HuH-7 (cell line): ENCODE measurements at regions not wholly inside any gene's neighbourhood (a gene's known extent, or its start where the extent isn't known, plus 50 kb on each side); places are given as distances from the start of the nearest gene placed in this dataset.

ENCODE experiments used
- DNase-seq: peaks from one replicate; pipeline ENCODE4 v3.0.0; 2011; ENCODE audit warnings: low spot score

GRCh38 chr10:71069909-71070666 lies 142.3 kb upstream of the UNC5B start:
- no peak for DNase-seq

- DNase-seq = no peak
Measured at GRCh38 chr10:71070741-71071140, 141.6 kb upstream of the UNC5B start.

- no peak for DNase-seq
Measured at GRCh38 chr10:71072131-71072822, 140.1 kb upstream of the UNC5B start.

- no peak for DNase-seq
Measured at GRCh38 chr10:71072823-71073210, 139.6 kb upstream of the UNC5B start.

GRCh38 chr10:71073451-71074175 lies 138.8 kb upstream of the UNC5B start:
- no peak for DNase-seq

GRCh38 chr10:71074176-71074755 lies 138.1 kb upstream of the UNC5B start:
- no peak for DNase-seq

GRCh38 chr10:71075086-71075758 lies 137.1 kb upstream of the UNC5B start:
- DNase-seq = no peak

GRCh38 chr10:71075759-71076472 lies 136.5 kb upstream of the UNC5B start:
- no peak for DNase-seq

GRCh38 chr10:71076473-71077142 lies 135.8 kb upstream of the UNC5B start:
- no peak for DNase-seq

- DNase-seq = no peak
Measured at GRCh38 chr10:71077143-71077581, 135.2 kb upstream of the UNC5B start.

GRCh38 chr10:71077796-71078453 lies 134.4 kb upstream of the UNC5B start:
- no peak for DNase-seq

GRCh38 chr10:71078454-71079145 lies 133.8 kb upstream of the UNC5B start:
- no peak for DNase-seq

GRCh38 chr10:71079761-71080380 lies 132.5 kb upstream of the UNC5B start:
- DNase-seq = no peak

- DNase-seq = no peak
Measured at GRCh38 chr10:71080381-71081228, 131.8 kb upstream of the UNC5B start.

GRCh38 chr10:71081229-71081560 lies 131.2 kb upstream of the UNC5B start:
- DNase-seq = no peak

GRCh38 chr10:71081912-71082311 lies 130.5 kb upstream of the UNC5B start:
- no peak for DNase-seq

GRCh38 chr10:71082960-71083715 lies 129.2 kb upstream of the UNC5B start:
- DNase-seq = no peak

- no peak for DNase-seq
Measured at GRCh38 chr10:71083716-71083975, 128.7 kb upstream of the UNC5B start.
